Loucy (cell line): ENCODE measurements at regions not wholly inside any gene's neighbourhood (a gene's known extent, or its start where the extent isn't known, plus 50 kb on each side); places are given as distances from the start of the nearest gene placed in this dataset.

Experiments
- CTCF ChIP-seq: fragments of 200-600 bp; sonication (generic); conservative IDR thresholded peaks from 2 replicates; pipeline ENCODE4 v1.5.1; 2014; ENCODE audit warnings: mild to moderate bottlenecking, antibody characterized with exemption, low read length
- EZH2phosphoT487 ChIP-seq: fragments of 200-600 bp; IDR thresholded peaks from 2 replicates; pipeline ENCODE4 v1.6.1; 2018; ENCODE audit warnings: antibody characterized with exemption, mild to moderate bottlenecking, moderate library complexity, borderline replicate concordance

- TF ChIP-seq CTCF = no peak
- no peak for TF ChIP-seq EZH2phosphoT487
These were observed 78.4 kb upstream of the SERTAD2 start for GRCh38 chr2:64732146-64732545.
